ENCODE measurements at regions not wholly inside any gene's neighbourhood (a gene's known extent, or its start where the extent isn't known, plus 50 kb on each side); places are given as distances from the start of the nearest gene placed in this dataset.

DNA sequence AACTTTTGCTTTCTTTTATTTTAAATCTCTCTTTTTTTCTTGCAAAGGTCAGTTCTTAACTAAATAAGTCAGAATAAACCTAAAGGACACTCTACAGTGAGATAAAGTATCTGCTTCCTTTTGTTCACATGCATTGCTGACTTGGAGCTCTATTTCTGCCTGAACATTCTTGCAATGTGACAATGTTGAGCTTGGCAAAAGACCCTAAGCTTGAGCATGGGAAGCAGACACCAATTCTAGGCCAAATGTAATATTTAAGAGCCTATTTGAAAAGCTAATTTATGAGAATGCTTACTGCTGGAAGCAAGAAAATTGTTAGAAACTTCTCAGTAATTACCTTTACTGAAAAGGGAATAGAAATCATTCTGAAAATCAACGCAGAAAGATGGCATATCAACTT, 556.2 kb downstream of the CBLN4 start:
- TF ChIP-seq POLR2A (IDR thresholded peaks at IDR 0.05) = no peak
- TF ChIP-seq, protein P1, sequence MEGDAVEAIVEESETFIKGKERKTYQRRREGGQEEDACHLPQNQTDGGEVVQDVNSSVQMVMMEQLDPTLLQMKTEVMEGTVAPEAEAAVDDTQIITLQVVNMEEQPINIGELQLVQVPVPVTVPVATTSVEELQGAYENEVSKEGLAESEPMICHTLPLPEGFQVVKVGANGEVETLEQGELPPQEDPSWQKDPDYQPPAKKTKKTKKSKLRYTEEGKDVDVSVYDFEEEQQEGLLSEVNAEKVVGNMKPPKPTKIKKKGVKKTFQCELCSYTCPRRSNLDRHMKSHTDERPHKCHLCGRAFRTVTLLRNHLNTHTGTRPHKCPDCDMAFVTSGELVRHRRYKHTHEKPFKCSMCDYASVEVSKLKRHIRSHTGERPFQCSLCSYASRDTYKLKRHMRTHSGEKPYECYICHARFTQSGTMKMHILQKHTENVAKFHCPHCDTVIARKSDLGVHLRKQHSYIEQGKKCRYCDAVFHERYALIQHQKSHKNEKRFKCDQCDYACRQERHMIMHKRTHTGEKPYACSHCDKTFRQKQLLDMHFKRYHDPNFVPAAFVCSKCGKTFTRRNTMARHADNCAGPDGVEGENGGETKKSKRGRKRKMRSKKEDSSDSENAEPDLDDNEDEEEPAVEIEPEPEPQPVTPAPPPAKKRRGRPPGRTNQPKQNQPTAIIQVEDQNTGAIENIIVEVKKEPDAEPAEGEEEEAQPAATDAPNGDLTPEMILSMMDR (IDR thresholded peaks at IDR 0.05) = no peak
- Histone ChIP-seq H3K36me3 (no peaks in the 10 kb centered on the region), H3K9me3 (no peaks in the 10 kb centered on the region), H3K4me1 (no peaks in the 10 kb centered on the region), H3K4me3 (no peak overlapping the region), H3K27ac (no peak overlapping the region), H3K27me3 (no peaks in the 10 kb centered on the region)
- DNase-seq = no peak
- intact Hi-C loops (cut with DNase I) = no loop called here
- ATAC-seq = no peak
- 67% methylated on average over 1 of the region's 1 CpG for WGBS (ENCODE audit: insufficient coverage, low coverage, low lambda C conversion rate, missing lambda C conversion rate)

DNA sequence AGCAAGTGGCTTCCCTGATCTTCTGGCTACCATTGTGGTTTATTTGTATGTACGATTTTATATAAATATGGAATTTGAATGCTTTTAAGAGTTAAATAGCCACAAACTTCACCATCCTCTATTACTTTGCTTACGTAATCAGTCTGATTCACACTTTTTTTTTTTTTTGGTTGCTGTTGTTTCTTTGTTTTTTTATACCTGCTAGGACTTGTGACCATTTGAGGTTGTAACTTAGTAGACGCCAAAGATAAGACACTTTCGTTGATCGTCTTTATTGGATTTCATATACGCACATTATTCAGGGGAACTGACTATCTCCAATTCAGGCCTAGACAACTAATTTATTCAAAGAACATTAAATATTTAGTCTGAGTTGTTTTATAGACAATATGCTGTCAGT, 559.0 kb downstream of the CBLN4 start:
- ATAC-seq (no peak), DNase-seq (no peak)
- no peaks in the 10 kb centered on the region for H3K9me3 ChIP-seq
- H3K36me3 ChIP-seq = no peaks in the 10 kb centered on the region
- no peaks in the 10 kb centered on the region for H3K27me3 ChIP-seq
- TF ChIP-seq POLR2A (IDR thresholded peaks at IDR 0.05) = no peak
- TF ChIP-seq, protein P1 (IDR thresholded peaks at IDR 0.05) = no peak
- H3K27ac ChIP-seq = no peak overlapping the region
- H3K4me1 ChIP-seq = no peaks in the 10 kb centered on the region
- intact Hi-C loops (cut with DNase I) = no loop called here
- WGBS (ENCODE audit: insufficient coverage, low coverage, low lambda C conversion rate, missing lambda C conversion rate) = 65% methylated on average over 6 of the region's 6 CpGs
- no peak overlapping the region for H3K4me3 ChIP-seq

DNA sequence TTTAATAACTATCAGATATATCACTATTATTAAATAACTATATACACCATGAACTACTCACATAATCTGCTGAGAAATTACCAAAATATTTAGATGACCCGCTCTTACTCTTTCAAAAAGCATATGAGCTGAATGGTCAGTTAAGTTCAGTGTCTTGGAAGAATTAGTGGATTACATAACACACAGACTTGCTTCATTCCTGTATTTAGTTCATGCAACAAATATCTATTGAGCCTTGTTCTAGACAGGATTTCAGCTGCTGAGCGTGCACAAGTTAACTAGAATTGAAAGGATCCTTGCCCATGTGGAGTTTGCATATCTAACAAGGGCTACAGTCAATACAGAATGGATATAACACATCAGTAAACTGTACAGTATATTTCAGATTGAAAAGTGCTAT, 566.2 kb downstream of the CBLN4 start:
- TF ChIP-seq, protein P1 (IDR thresholded peaks at IDR 0.05) = no peak
- no peak for TF ChIP-seq POLR2A (IDR thresholded peaks at IDR 0.05)
- ATAC-seq = no peak

DNA sequence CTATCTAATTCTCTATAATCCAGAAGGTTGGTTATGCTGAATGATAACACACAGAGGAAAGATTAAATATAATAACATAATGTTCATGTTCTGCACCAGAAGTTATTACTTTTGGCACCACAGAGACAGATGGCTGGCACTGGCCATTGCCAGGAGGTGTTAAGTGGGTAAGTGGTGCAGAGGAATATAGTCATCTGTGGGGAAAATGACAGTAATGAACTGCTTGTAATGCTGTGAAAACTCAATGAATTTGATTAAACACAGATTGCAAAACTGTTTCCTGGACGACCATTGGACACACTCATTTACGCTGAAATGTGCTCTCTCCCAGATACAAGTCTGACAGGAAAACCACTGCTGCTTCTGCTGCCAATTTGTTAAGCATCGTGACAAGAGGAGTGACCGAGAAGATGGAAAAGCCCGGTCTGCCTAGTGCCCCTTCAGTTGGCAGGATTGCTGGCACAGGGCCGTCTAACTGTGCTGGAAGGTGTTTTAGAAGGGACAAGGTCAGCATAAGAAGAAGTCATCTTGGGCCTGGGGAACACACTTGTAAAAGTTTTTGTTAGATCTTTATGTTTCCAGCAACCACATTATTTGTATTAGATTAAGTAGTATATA, 567.4 kb downstream of the CBLN4 start:
- Histone ChIP-seq H3K4me1 (no peaks in the 10 kb centered on the region), H3K27me3 (no peaks in the 10 kb centered on the region), H3K36me3 (no peaks in the 10 kb centered on the region), H3K27ac (no peak overlapping the region), H3K9me3 (no peaks in the 10 kb centered on the region), H3K4me3 (no peak overlapping the region)
- DNase-seq (no peak), ATAC-seq (no peak)
- intact Hi-C loops (cut with DNase I) = no loop called here
- no peak for TF ChIP-seq POLR2A (IDR thresholded peaks at IDR 0.05)
- TF ChIP-seq, protein P1 (IDR thresholded peaks at IDR 0.05) = no peak
- 74% methylated on average over 6 of the region's 6 CpGs for WGBS (ENCODE audit: insufficient coverage, low coverage, low lambda C conversion rate, missing lambda C conversion rate)

More for the DNA sequence above, 566.2 kb downstream of the CBLN4 start:
- Histone ChIP-seq H3K27ac (no peak overlapping the region), H3K9me3 (no peaks in the 10 kb centered on the region), H3K36me3 (no peaks in the 10 kb centered on the region), H3K4me1 (no peaks in the 10 kb centered on the region), H3K4me3 (no peak overlapping the region), H3K27me3 (no peaks in the 10 kb centered on the region)
- DNase-seq = no peak
- intact Hi-C loops (cut with DNase I) = no loop called here
- 81% methylated on average over 2 of the region's 2 CpGs for WGBS (ENCODE audit: insufficient coverage, low coverage, low lambda C conversion rate, missing lambda C conversion rate)

GRCh38 chr20:55424968-55425367, 580.4 kb downstream of the CBLN4 start:
- no peaks in the 10 kb centered on the region for H3K4me1 ChIP-seq
- intact Hi-C loops (cut with DNase I) = no loop called here
- TF ChIP-seq, protein P1 (IDR thresholded peaks at IDR 0.05) = no peak
- no peak for TF ChIP-seq POLR2A (IDR thresholded peaks at IDR 0.05)
- DNase-seq = no peak
- H3K9me3 ChIP-seq = no peaks in the 10 kb centered on the region
- H3K36me3 ChIP-seq = no peaks in the 10 kb centered on the region
- no peaks in the 10 kb centered on the region for H3K27me3 ChIP-seq
- 49% methylated on average over 3 of the region's 3 CpGs for WGBS (ENCODE audit: insufficient coverage, low coverage, low lambda C conversion rate, missing lambda C conversion rate)
- no peak overlapping the region for H3K27ac ChIP-seq
- H3K4me3 ChIP-seq = no peak overlapping the region
- ATAC-seq = no peak
